HuH-7 (cell line): ENCODE measurements at regions not wholly inside any gene's neighbourhood (a gene's known extent, or its start where the extent isn't known, plus 50 kb on each side); places are given as distances from the start of the nearest gene placed in this dataset.

Experiments
- DNase-seq: peaks from one replicate; pipeline ENCODE4 v3.0.0; 2011; ENCODE audit warnings: low spot score

- DNase-seq: no peak
Observed at GRCh38 chr3:153657046-153657445, 464.1 kb upstream of the ARHGEF26 start.

DNA sequence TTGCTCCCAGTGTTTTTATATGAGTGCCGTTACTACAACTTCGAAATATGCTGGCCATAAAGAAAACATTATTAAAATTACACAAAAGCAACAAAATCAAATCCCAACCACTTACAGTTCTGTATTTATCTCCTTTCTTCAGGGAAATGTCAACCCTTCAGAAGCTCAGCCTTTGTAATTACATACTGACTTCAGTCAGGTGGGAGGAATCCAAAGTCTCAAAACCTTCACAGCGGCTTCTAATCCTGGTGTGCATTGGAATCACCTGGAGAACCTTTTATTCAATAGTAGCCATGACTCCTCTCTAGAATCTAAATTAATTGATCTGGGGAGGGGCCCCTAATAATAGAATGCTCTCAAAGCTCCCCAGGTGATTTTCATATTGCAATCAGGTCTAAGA, 463.7 kb upstream of the ARHGEF26 start:
- DNase-seq: no peak

GRCh38 chr3:153658136-153658535, 463.1 kb upstream of the ARHGEF26 start:
- DNase-seq: peak; percentile 27

DNA sequence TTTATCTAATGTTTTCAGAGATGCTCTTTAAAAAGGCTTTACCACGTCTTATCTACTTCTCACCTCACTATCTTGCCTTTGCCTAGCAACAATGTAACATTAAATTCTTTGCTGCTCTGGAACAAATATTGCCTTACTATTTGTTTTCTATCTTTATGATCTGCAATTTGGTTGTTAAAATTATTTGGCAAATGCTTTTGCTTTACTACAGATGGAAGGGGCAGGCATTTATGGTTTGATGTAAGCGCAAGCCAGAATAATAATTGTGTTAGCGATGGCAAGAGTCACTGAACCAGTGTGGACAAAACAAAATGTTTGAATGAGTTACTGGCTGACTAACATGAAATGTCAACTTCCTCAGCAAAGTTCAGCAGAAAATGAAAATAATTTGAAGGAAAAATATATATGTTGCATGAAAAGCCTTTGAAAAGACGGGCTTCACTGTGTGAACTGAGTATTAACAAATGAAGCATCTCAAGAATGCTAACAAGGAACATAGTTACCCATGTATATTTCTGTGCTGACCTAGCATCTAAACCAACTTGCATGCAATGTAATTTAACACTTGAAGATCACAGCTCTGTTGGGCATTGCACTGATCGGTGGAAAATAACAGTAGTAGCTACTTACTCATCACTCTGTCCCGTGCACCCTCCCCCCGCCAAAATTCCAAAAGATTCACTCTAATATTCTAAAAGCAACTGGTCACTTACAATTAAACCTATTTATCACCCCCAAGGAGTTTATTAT, 454.0 kb upstream of the ARHGEF26 start:
- no peak for DNase-seq

- DNase-seq: no peak
Observed at GRCh38 chr3:153669527-153669926, 451.7 kb upstream of the ARHGEF26 start.

- DNase-seq: no peak
Observed at GRCh38 chr3:153670577-153670976, 450.6 kb upstream of the ARHGEF26 start.

- DNase-seq: no peak
Observed at GRCh38 chr3:153673853-153674252, 447.3 kb upstream of the ARHGEF26 start.

DNA sequence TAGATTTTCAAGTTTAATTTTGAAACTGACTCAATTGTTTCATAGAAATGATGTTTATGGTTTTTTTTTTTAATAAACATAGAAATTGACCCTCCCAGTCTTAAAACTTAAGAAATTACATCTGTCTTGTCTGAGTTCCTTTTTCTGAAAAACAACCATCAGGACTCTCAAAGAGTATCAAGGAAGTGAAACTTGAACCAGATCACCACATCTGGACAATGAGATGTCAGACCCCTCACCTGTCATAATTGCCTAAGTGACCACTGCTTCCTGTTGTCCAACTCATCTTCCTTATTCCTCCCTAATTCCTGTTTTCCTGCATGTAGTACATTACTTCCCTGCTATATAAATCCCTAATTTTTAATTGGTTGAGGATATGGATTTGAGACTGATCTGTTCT, 441.5 kb upstream of the ARHGEF26 start:
- no peak for DNase-seq

- DNase-seq: no peak
Observed at GRCh38 chr3:153680526-153680925, 440.7 kb upstream of the ARHGEF26 start.

DNA sequence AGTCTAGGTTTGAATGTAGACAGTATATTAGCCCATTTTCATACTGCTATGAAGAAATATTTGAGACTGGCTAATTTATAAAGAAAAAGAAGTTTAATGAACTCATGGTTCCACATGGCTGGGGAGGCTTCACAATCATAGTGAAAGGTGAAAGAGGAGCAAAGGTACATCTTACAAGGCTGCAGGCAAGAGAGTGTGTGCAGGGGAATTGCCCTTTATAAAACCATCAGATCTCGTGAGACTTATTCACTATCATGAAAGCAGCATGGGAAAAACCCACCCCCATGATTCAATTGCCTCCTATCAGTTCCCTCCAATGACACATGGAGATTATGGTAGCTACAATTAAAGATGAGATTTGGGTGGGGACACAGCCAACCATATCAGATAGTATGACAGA, 440.1 kb upstream of the ARHGEF26 start:
- DNase-seq: no peak

GRCh38 chr3:153688301-153689120, 432.7 kb upstream of the ARHGEF26 start:
- no peak for DNase-seq

DNA sequence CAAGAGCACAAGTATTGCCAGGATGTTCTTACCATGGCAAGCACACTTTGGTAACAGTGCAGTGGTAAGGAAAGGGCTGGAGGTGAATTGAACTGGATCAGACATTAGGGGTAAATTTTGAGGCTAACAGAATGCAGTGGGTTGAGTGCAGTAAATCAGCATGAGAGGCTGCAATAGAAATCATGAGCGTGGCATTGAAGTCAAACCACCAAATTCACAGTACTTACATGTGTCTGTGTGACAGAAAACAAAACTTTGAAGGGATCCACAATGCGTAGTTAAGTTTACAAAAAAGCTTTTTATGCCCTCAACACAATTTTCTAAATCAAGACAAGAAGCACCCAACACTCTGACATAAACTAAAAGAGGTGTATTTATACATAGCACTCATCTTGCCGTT, 428.0 kb upstream of the ARHGEF26 start:
- DNase-seq: no peak

DNA sequence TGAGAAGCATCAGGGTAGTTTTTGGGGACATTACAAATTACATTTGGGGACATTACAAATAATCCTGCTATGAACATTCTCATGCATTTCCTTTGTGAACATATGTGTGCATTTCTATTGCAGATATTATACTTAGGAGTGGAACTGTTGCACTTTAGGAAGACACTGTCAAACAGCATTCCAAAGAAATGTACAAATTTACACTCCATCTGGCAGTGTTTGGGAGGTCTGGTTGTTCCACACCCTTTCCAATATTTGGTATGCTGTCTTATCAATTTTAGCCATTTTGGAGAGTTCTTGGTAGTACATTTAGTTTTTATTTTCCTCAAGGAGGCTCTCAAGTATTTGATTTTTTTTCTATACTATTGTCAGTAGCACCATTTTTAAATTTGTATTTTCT, 419.1 kb upstream of the ARHGEF26 start:
- no peak for DNase-seq

DNA sequence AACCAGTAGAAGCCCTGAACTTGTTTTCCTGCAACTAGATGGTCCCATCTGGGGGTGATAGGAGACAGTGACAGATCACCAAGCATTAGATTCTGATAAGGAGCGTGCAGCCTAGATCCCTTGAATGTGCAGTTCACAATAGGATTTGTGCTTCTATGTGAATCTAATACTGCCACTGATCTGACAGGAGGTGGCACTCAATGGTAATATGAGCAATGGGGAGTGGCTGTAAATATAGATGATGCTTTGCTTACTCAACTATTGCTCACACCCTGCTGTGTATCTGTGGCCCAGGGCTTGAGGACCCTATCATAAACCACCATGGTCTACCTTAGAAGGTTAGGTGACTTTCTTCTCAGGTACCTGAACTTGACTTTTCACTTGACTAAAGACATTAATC, 417.1 kb upstream of the ARHGEF26 start:
- DNase-seq: no peak

- DNase-seq: no peak
Observed at GRCh38 chr3:153706706-153707105, 414.5 kb upstream of the ARHGEF26 start.

GRCh38 chr3:153714016-153714415, 407.2 kb upstream of the ARHGEF26 start:
- DNase-seq: no peak

DNA sequence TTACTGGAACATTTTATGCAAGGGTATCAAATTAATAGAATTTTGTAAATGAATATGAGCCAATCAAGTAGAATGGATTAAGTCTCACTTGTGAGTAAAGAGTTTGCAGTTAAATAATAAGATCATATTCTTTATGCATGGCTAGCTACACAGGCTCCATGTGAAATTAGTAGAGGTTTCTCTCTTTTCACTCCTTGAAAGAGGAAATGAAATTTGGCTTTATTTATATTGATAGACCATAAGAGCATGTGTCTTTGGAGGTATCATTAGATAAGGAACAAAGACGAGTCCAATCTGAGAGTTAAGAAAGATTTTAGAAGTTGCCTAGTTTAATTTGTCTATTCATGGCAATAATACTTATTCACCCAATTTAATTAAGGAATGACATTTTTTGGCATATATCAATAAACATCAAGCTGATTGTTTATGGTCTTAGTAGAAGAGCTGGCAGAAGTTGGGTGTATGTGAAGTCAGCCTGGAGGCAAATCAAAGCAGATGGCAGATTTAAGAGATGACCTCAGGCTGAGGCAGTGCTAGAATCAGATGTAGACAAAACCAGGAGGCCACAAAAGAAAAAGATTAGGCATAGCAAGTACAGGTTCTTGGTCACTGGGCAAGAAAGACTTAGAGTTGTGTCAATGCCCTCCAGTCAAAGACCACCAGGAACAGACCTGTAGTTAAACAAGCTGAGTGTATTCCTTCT, 406.5 kb upstream of the ARHGEF26 start:
- DNase-seq: no peak

GRCh38 chr3:153722157-153722556, 399.0 kb upstream of the ARHGEF26 start:
- no peak for DNase-seq

DNA sequence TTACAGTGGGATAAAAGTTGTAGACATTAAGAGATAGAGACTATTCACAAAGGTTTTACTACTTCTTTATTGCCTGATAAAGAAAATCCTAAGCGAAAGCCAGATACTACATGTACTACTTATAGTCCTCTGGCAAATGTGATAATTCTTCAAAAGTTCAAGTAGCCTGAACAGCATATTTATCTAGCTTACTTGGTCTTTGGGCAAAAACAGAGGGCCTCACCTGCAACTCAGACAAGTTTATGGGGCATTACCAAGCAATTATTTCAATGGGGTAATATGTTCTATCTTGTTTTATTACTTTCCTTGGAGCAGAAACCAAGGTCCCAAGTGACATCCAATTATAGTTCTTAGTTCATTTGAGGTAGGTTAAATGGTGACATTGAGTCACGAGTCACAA, 390.1 kb upstream of the ARHGEF26 start:
- no peak for DNase-seq

GRCh38 chr3:153734777-153735551, 386.2 kb upstream of the ARHGEF26 start:
- peak; percentile 27 for DNase-seq

GRCh38 chr3:153740109-153740508, 381.1 kb upstream of the ARHGEF26 start:
- no peak for DNase-seq

DNA sequence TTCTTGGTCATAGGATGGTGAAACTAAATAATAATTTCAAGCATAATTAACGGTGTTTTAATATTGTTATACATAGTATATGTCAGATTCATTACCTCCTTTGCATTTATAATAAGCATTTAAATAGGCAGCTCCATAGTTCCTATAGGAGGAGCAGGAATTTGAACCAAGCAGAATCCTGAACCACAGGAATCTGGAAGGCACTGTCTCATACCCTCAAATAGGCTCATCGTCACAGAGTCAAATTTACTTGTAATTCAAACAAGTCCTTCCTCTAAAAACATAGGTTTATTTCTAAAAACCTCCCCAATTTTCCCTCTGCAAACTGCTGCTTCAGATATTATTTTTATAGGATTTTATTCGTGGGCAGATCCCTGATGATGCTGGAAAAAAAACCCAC, 376.3 kb upstream of the ARHGEF26 start:
- no peak for DNase-seq
